Mesendoderm (in vitro differentiated cells): ENCODE measurements at regions not wholly inside any gene's neighbourhood (a gene's known extent, or its start where the extent isn't known, plus 50 kb on each side); places are given as distances from the start of the nearest gene placed in this dataset.

Source experiments
- DNase-seq: peaks from one replicate; pipeline ENCODE4 v3.0.0; 2013
- H2AK5ac ChIP-seq: 2 replicates; pipeline ENCODE4 v1.6.1; 2013; ENCODE audit warnings: low read length, inconsistent platforms
- H2BK120ac ChIP-seq: 2 replicates; pipeline ENCODE4 v1.6.1; 2013; ENCODE audit warnings: low read depth, mild to moderate bottlenecking, low read length, moderate library complexity, mixed read lengths
- H2BK15ac ChIP-seq: replicated peaks from 2 replicates; pipeline ENCODE4 v1.6.1; 2013; ENCODE audit warnings: low read depth, mild to moderate bottlenecking, moderate library complexity
- H2BK5ac ChIP-seq: 2 replicates; pipeline ENCODE4 v1.6.1; 2013; ENCODE audit warnings: low read length, inconsistent platforms
- H3K18ac ChIP-seq: 2 replicates; pipeline ENCODE4 v1.6.1; 2013; ENCODE audit warnings: mild to moderate bottlenecking, low read length, mixed read lengths
- H3K23ac ChIP-seq: one replicate; pipeline ENCODE4 v1.6.1; 2013; ENCODE audit warnings: low read length
- H3K27ac ChIP-seq: 2 replicates; pipeline ENCODE4 v1.5.1; 2013; ENCODE audit warnings: low read depth, mild to moderate bottlenecking, inconsistent platforms, low read length, moderate library complexity
- H3K27me3 ChIP-seq: 2 replicates; pipeline ENCODE4 v1.6.1; 2013; ENCODE audit warnings: low read length, control low read depth, mild to moderate bottlenecking, inconsistent platforms; ENCODE audit not compliant: insufficient read depth, poor library complexity
- H3K36me3 ChIP-seq: 2 replicates; pipeline ENCODE4 v1.6.1; 2013; ENCODE audit warnings: low read length, inconsistent platforms; ENCODE audit not compliant: control insufficient read depth, insufficient read depth
- H3K4ac ChIP-seq: one replicate; pipeline ENCODE4 v1.6.1; 2013; ENCODE audit warnings: low read depth, mild to moderate bottlenecking, low read length, moderate library complexity
- H3K4me1 ChIP-seq: 2 replicates; pipeline ENCODE4 v1.6.1; 2013; ENCODE audit warnings: low read depth, low read length, inconsistent platforms; ENCODE audit not compliant: control insufficient read depth
- H3K4me2 ChIP-seq: 2 replicates; pipeline ENCODE4 v1.6.1; 2013; ENCODE audit warnings: low read length
- H3K4me3 ChIP-seq: 2 replicates; pipeline ENCODE4 v1.5.1; 2013; ENCODE audit warnings: mild to moderate bottlenecking, low read length
- H3K56ac ChIP-seq: one replicate; pipeline ENCODE4 v1.6.1; 2013; ENCODE audit warnings: low read length
- H3K79me1 ChIP-seq: 2 replicates; pipeline ENCODE4 v1.6.1; 2013; ENCODE audit warnings: low read length, inconsistent platforms
- H3K79me2 ChIP-seq: 2 replicates; pipeline ENCODE4 v1.6.1; 2013; ENCODE audit warnings: mild to moderate bottlenecking, low read length; ENCODE audit not compliant: control insufficient read depth, insufficient read depth
- H3K9ac ChIP-seq: 2 replicates; pipeline ENCODE4 v1.6.1; 2013; ENCODE audit warnings: low read length, inconsistent platforms
- H4K5ac ChIP-seq: one replicate; pipeline ENCODE4 v1.6.1; 2013; ENCODE audit warnings: low read length
- H4K8ac ChIP-seq: one replicate; pipeline ENCODE4 v1.6.1; 2013; ENCODE audit warnings: low read depth, mild to moderate bottlenecking, control low read depth, low read length, moderate library complexity
- WGBS: extraction: QIAGEN DNeasy Blood & Tissue Kit; methylation state at CpG from one replicate; pipeline ENCODE4 v1.1.7; 2013; ENCODE audit warnings: low lambda C conversion rate, missing lambda C conversion rate; ENCODE audit not compliant: insufficient coverage; ENCODE audit errors: extremely low coverage; 5-methylcytosine and 5-hydroxymethylcytosine counted together

DNA sequence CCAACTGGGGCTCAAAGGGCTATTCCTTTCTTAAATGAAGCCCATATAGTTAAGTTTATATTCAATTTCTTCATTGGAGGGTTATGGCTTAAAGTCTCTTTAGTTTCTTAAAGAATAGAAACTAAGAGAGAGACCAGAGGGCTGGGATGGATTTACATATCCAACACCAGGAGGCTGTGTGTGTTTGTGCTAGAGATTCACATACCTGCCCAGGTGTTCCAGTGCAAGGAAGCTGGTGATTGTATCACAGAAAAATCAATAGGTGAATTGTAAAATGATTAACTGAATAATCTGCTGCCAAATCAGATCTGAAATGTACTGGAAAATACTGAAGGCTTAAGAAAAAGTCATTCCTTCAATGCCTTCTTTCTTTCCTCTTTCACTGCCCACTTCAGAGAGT lies 148.2 kb upstream of the BDNF start:
- no peak overlapping the region for H2BK5ac ChIP-seq
- no peak overlapping the region for H2BK120ac ChIP-seq
- H3K18ac ChIP-seq, result no peak overlapping the region
- no peak overlapping the region for H2BK15ac ChIP-seq
- H2AK5ac ChIP-seq, result no peak overlapping the region
- H4K8ac ChIP-seq, result no peak overlapping the region
- H3K9ac ChIP-seq, result no peak overlapping the region
- no peak overlapping the region for H3K4me2 ChIP-seq
- no peak for DNase-seq
- H3K79me1 ChIP-seq, result no peaks in the 10 kb centered on the region
- no peaks in the 10 kb centered on the region for H3K79me2 ChIP-seq
- H3K4me3 ChIP-seq, result no peak overlapping the region
- H3K27me3 ChIP-seq, result no peaks in the 10 kb centered on the region
- H3K36me3 ChIP-seq, result no peaks in the 10 kb centered on the region
- no peak overlapping the region for H3K56ac ChIP-seq
- no peak overlapping the region for H3K4ac ChIP-seq
- no peaks in the 10 kb centered on the region for H3K4me1 ChIP-seq
- H4K5ac ChIP-seq, result no peak overlapping the region
- no peak overlapping the region for H3K27ac ChIP-seq
- H3K23ac ChIP-seq, result no peak overlapping the region

- no peak overlapping the region for H3K4ac ChIP-seq
- no peak overlapping the region for H2AK5ac ChIP-seq
- no peak overlapping the region for H3K27ac ChIP-seq
- H3K4me2 ChIP-seq, result no peak overlapping the region
- H3K79me1 ChIP-seq, result no peaks in the 10 kb centered on the region
- no peak overlapping the region for H3K18ac ChIP-seq
- no peak overlapping the region for H3K4me3 ChIP-seq
- no peak overlapping the region for H3K23ac ChIP-seq
- H3K4me1 ChIP-seq, result no peaks in the 10 kb centered on the region
- H4K8ac ChIP-seq, result no peak overlapping the region
- no peak overlapping the region for H2BK5ac ChIP-seq
- DNase-seq, result no peak
- H3K79me2 ChIP-seq, result no peaks in the 10 kb centered on the region
- H3K56ac ChIP-seq, result no peak overlapping the region
- no peak overlapping the region for H2BK120ac ChIP-seq
- no peaks in the 10 kb centered on the region for H3K27me3 ChIP-seq
- H3K9ac ChIP-seq, result no peak overlapping the region
- no peaks in the 10 kb centered on the region for H3K36me3 ChIP-seq
- H4K5ac ChIP-seq, result no peak overlapping the region
- no peak overlapping the region for H2BK15ac ChIP-seq
Measured at GRCh38 chr11:27847496-27847895, 147.2 kb upstream of the BDNF start.

DNA sequence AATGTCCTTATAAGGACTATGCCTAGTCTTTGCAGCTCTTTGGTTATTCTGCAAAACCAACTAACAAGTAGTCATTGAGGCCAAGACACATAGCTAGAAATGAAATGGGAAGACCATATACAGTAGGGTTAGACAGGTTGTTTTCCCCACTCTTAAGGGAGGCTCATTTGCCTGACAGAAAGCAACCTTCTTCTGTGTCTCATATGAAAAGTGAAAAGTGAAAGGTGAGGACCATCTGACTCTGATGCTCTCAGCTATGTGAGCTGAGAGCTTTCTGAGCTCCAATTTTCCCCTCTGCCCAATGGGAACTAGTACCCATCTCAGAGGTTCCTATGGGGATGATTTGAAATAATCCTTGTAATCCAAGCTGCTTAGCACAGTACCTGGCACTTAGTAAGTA lies 142.0 kb upstream of the BDNF start:
- Histone ChIP-seq H3K27ac (no peak overlapping the region), H2BK120ac (no peak overlapping the region), H3K4me2 (no peak overlapping the region), H3K18ac (no peak overlapping the region), H3K9ac (no peak overlapping the region), H3K4me1 (no peaks in the 10 kb centered on the region), H2BK15ac (no peak overlapping the region), H3K4me3 (no peak overlapping the region), H2BK5ac (no peak overlapping the region), H3K23ac (no peak overlapping the region), H3K79me2 (no peaks in the 10 kb centered on the region), H4K8ac (no peak overlapping the region), H4K5ac (no peak overlapping the region), H3K4ac (no peak overlapping the region), H2AK5ac (no peak overlapping the region), H3K79me1 (no peaks in the 10 kb centered on the region), H3K27me3 (no peaks in the 10 kb centered on the region), H3K36me3 (no peaks in the 10 kb centered on the region), H3K56ac (no peak overlapping the region)
- DNase-seq, result no peak

GRCh38 chr11:27841023-27841422 lies 140.8 kb upstream of the BDNF start:
- Histone ChIP-seq H3K4me2 (no peak overlapping the region), H3K9ac (no peak overlapping the region), H3K56ac (no peak overlapping the region), H2BK15ac (no peak overlapping the region), H3K4ac (no peak overlapping the region), H2BK120ac (no peak overlapping the region), H3K79me2 (no peaks in the 10 kb centered on the region), H3K18ac (no peak overlapping the region), H3K4me1 (no peaks in the 10 kb centered on the region), H3K36me3 (no peaks in the 10 kb centered on the region), H3K27ac (no peak overlapping the region), H2BK5ac (no peak overlapping the region), H3K23ac (no peak overlapping the region), H4K8ac (no peak overlapping the region), H3K27me3 (no peaks in the 10 kb centered on the region), H4K5ac (no peak overlapping the region), H3K4me3 (no peak overlapping the region), H3K79me1 (no peaks in the 10 kb centered on the region), H2AK5ac (no peak overlapping the region)
- DNase-seq, result no peak

- H3K4me2 ChIP-seq, result no peak overlapping the region
- H3K27me3 ChIP-seq, result no peaks in the 10 kb centered on the region
- H3K56ac ChIP-seq, result no peak overlapping the region
- no peak overlapping the region for H4K8ac ChIP-seq
- WGBS, result no CpG with 5 or more reads among the region's 3 CpGs
- no peaks in the 10 kb centered on the region for H3K36me3 ChIP-seq
- H3K18ac ChIP-seq, result no peak overlapping the region
- no peak overlapping the region for H3K27ac ChIP-seq
- no peaks in the 10 kb centered on the region for H3K4me1 ChIP-seq
- H4K5ac ChIP-seq, result no peak overlapping the region
- no peak overlapping the region for H3K4ac ChIP-seq
- no peak overlapping the region for H2BK120ac ChIP-seq
- H3K9ac ChIP-seq, result no peak overlapping the region
- no peak overlapping the region for H3K23ac ChIP-seq
- H3K4me3 ChIP-seq, result no peak overlapping the region
- DNase-seq, result peak; percentile 71
- no peaks in the 10 kb centered on the region for H3K79me2 ChIP-seq
- H2BK15ac ChIP-seq, result no peak overlapping the region
- no peak overlapping the region for H2AK5ac ChIP-seq
- no peaks in the 10 kb centered on the region for H3K79me1 ChIP-seq
- H2BK5ac ChIP-seq, result no peak overlapping the region
Measured at GRCh38 chr11:27839226-27839913, 139.1 kb upstream of the BDNF start.

GRCh38 chr11:27838674-27839073 lies 138.4 kb upstream of the BDNF start:
- DNase-seq, result peak; percentile 56
- whole genome bisulfite sequencing, result no CpG with 5 or more reads among the region's 6 CpGs
- H3K4me1 ChIP-seq, result no peaks in the 10 kb centered on the region
- H2AK5ac ChIP-seq, result no peak overlapping the region
- no peak overlapping the region for H3K4me2 ChIP-seq
- no peak overlapping the region for H4K5ac ChIP-seq
- no peak overlapping the region for H2BK120ac ChIP-seq
- H3K9ac ChIP-seq, result no peak overlapping the region
- no peaks in the 10 kb centered on the region for H3K79me1 ChIP-seq
- no peaks in the 10 kb centered on the region for H3K79me2 ChIP-seq
- no peaks in the 10 kb centered on the region for H3K27me3 ChIP-seq
- no peak overlapping the region for H3K56ac ChIP-seq
- no peak overlapping the region for H2BK15ac ChIP-seq
- H4K8ac ChIP-seq, result no peak overlapping the region
- H3K4me3 ChIP-seq, result no peak overlapping the region
- H3K18ac ChIP-seq, result no peak overlapping the region
- no peak overlapping the region for H3K23ac ChIP-seq
- H2BK5ac ChIP-seq, result no peak overlapping the region
- H3K27ac ChIP-seq, result no peak overlapping the region
- H3K36me3 ChIP-seq, result no peaks in the 10 kb centered on the region
- H3K4ac ChIP-seq, result no peak overlapping the region
